Parathyroid adenoma (tissue), 2 donors: ENCODE measurements at regions not wholly inside any gene's neighbourhood (a gene's known extent, or its start where the extent isn't known, plus 50 kb on each side); places are given as distances from the start of the nearest gene placed in this dataset.

Experiments
- H2AFZ ChIP-seq: fragments of 300-600 bp; sonication (generic); one replicate; pipeline ENCODE4 v1.7.0; 2017; ENCODE audit warnings: antibody characterized with exemption, mild to moderate bottlenecking
- H3K27ac ChIP-seq: fragments of 300-600 bp; sonication (generic); one replicate; pipeline ENCODE4 v1.7.0; 2017
- H3K27me3 ChIP-seq: fragments of 300-600 bp; sonication (generic); one replicate; pipeline ENCODE4 v1.7.0; 2017; ENCODE audit warnings: low read length; ENCODE audit not compliant: control insufficient read depth, insufficient read depth
- H3K36me3 ChIP-seq: fragments of 300-600 bp; sonication (generic); one replicate; pipeline ENCODE4 v1.7.0; 2017; ENCODE audit warnings: low read length; ENCODE audit not compliant: control insufficient read depth, insufficient read depth
- H3K4me1 ChIP-seq: fragments of 300-600 bp; sonication (generic); one replicate; pipeline ENCODE4 v1.7.0; 2017; ENCODE audit warnings: control low read depth
- H3K4me2 ChIP-seq: fragments of 300-600 bp; sonication (generic); one replicate; pipeline ENCODE4 v1.7.0; 2017; ENCODE audit warnings: low read length
- H3K4me3 ChIP-seq: fragments of 300-600 bp; sonication (generic); one replicate; pipeline ENCODE4 v1.7.0; 2017; ENCODE audit warnings: low read depth, low read length
- H3K79me2 ChIP-seq: fragments of 300-600 bp; sonication (generic); one replicate; pipeline ENCODE4 v1.7.0; 2017; ENCODE audit warnings: control low read depth
- H3K9ac ChIP-seq: fragments of 300-600 bp; sonication (generic); one replicate; pipeline ENCODE4 v1.7.0; 2017; ENCODE audit warnings: mild to moderate bottlenecking
- H3K9me3 ChIP-seq: fragments of 300-600 bp; sonication (generic); one replicate; pipeline ENCODE4 v1.7.0; 2017; ENCODE audit warnings: low read length; ENCODE audit not compliant: control insufficient read depth
- TF ChIP-seq, protein P1 (sequence below): fragments of 300-600 bp; sonication (generic); IDR thresholded peaks from one replicate; pipeline ENCODE4 v1.7.0; 2017; ENCODE audit warnings: antibody characterized with exemption, mild to moderate bottlenecking
- donor health status: primary hyperparathyroidism.

GRCh38 chr9:71393005-71393404 lies 271.6 kb upstream of the TRPM3 start:
- no peak overlapping the region for H3K4me2 ChIP-seq
- no peaks in the 10 kb centered on the region for H3K9me3 ChIP-seq
- H3K27me3 ChIP-seq = no peaks in the 10 kb centered on the region
- TF ChIP-seq, protein P1, sequence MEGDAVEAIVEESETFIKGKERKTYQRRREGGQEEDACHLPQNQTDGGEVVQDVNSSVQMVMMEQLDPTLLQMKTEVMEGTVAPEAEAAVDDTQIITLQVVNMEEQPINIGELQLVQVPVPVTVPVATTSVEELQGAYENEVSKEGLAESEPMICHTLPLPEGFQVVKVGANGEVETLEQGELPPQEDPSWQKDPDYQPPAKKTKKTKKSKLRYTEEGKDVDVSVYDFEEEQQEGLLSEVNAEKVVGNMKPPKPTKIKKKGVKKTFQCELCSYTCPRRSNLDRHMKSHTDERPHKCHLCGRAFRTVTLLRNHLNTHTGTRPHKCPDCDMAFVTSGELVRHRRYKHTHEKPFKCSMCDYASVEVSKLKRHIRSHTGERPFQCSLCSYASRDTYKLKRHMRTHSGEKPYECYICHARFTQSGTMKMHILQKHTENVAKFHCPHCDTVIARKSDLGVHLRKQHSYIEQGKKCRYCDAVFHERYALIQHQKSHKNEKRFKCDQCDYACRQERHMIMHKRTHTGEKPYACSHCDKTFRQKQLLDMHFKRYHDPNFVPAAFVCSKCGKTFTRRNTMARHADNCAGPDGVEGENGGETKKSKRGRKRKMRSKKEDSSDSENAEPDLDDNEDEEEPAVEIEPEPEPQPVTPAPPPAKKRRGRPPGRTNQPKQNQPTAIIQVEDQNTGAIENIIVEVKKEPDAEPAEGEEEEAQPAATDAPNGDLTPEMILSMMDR = no peak
- H2AFZ ChIP-seq = no peak overlapping the region
- no peak overlapping the region for H3K9ac ChIP-seq
- H3K4me3 ChIP-seq = no peak overlapping the region
- no peaks in the 10 kb centered on the region for H3K79me2 ChIP-seq
- H3K27ac ChIP-seq = no peak overlapping the region
- H3K36me3 ChIP-seq = no peaks in the 10 kb centered on the region
- H3K4me1 ChIP-seq = no peaks in the 10 kb centered on the region

- TF ChIP-seq, protein P1 = no peak
- no peak overlapping the region for H3K4me3 ChIP-seq
Measured at GRCh38 chr9:71384343-71384742, 262.9 kb upstream of the TRPM3 start.

GRCh38 chr9:71383308-71383940 lies 262.0 kb upstream of the TRPM3 start:
- H3K9me3 ChIP-seq = no peaks in the 10 kb centered on the region
- no peaks in the 10 kb centered on the region for H3K36me3 ChIP-seq
- H3K4me1 ChIP-seq = no peaks in the 10 kb centered on the region
- no peak overlapping the region for H3K27ac ChIP-seq
- no peaks in the 10 kb centered on the region for H3K27me3 ChIP-seq
- H3K4me2 ChIP-seq = no peak overlapping the region
- no peak overlapping the region for H3K4me3 ChIP-seq
- no peak overlapping the region for H2AFZ ChIP-seq
- TF ChIP-seq, protein P1 = no peak
- no peak overlapping the region for H3K9ac ChIP-seq
- H3K79me2 ChIP-seq = no peaks in the 10 kb centered on the region

More at GRCh38 chr9:71384343-71384742, 262.9 kb upstream of the TRPM3 start:
- Histone ChIP-seq H3K27me3 (no peaks in the 10 kb centered on the region), H3K36me3 (no peaks in the 10 kb centered on the region), H3K9me3 (no peaks in the 10 kb centered on the region), H3K79me2 (no peaks in the 10 kb centered on the region), H3K9ac (no peak overlapping the region), H3K27ac (no peak overlapping the region), H3K4me1 (no peaks in the 10 kb centered on the region), H2AFZ (no peak overlapping the region), H3K4me2 (no peak overlapping the region)

DNA sequence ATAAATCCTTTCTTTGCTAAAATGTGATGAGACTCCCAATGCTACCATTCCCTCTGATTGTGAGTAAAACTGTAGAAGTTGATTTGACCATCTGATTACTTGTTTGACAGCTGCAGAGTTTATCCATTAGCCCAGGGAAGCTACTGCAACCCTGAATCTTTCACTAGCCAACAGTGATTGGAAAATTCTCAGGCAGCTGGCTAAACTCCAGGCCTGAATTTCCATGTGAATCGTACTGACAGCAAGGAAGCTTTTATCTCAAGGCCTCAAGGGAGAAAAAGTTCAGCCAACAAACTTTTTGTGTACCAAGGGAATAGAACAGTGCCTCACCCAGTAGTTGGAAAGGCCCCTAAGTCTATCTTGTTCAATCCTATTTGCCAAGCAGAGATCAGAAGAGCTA lies 246.7 kb upstream of the TRPM3 start:
- H3K27ac ChIP-seq = no peak overlapping the region
- H3K9ac ChIP-seq = no peak overlapping the region
- H3K9me3 ChIP-seq = no peaks in the 10 kb centered on the region
- no peaks in the 10 kb centered on the region for H3K27me3 ChIP-seq
- H2AFZ ChIP-seq = no peak overlapping the region
- H3K4me1 ChIP-seq = no peaks in the 10 kb centered on the region
- H3K36me3 ChIP-seq = no peaks in the 10 kb centered on the region
- no peak overlapping the region for H3K4me3 ChIP-seq
- H3K4me2 ChIP-seq = no peak overlapping the region
- no peaks in the 10 kb centered on the region for H3K79me2 ChIP-seq
- TF ChIP-seq, protein P1 = no peak
